GM12891 (cell line): ENCODE measurements at regions not wholly inside any gene's neighbourhood (a gene's known extent, or its start where the extent isn't known, plus 50 kb on each side); places are given as distances from the start of the nearest gene placed in this dataset.

Experiments used
- DNase-seq: peaks from one replicate; pipeline ENCODE4 v3.0.0; 2011; ENCODE audit warnings: low spot score; ENCODE audit not compliant: insufficient read length
- FAIRE-seq: peaks from 2 replicates; lab custom pipeline; 2011; peaks lifted over from hg19 to GRCh38; lab: Jason Lieb, UNC
- PAX5 ChIP-seq: IDR thresholded peaks from 2 replicates; pipeline ENCODE4 v1.6.1; 2011; ENCODE audit warnings: low read length, moderate library complexity, mild to moderate bottlenecking; ENCODE audit not compliant: insufficient read depth, severe bottlenecking
- POLR2A ChIP-seq: IDR thresholded peaks from 2 replicates; pipeline ENCODE4 v1.6.1; 2011; ENCODE audit warnings: low read depth, low read length, control low read depth
- POLR2AphosphoS5 ChIP-seq: IDR thresholded peaks from 2 replicates; pipeline ENCODE4 v1.6.1; 2011; ENCODE audit warnings: low read depth, low read length, control low read depth
- POU2F2 ChIP-seq: IDR thresholded peaks from 2 replicates; pipeline ENCODE4 v1.6.1; 2011; ENCODE audit warnings: low read depth, mild to moderate bottlenecking, control low read depth, low read length, moderate library complexity
- SPI1 ChIP-seq: IDR thresholded peaks from 2 replicates; pipeline ENCODE4 v1.6.1; 2011; ENCODE audit warnings: low read depth, low read length, control low read depth
- TAF1 ChIP-seq: IDR thresholded peaks from 2 replicates; pipeline ENCODE4 v1.6.1; 2011; ENCODE audit warnings: low read depth, low read length, control low read depth

GRCh38 chr13:29954082-29955028, 103.9 kb upstream of the UBL3 start:
- DNase-seq (no peak), FAIRE-seq (no peak)
- no peak for TF ChIP-seq PAX5
- TF ChIP-seq POLR2A = no peak
- no peak for TF ChIP-seq SPI1
- TF ChIP-seq TAF1 = no peak
- no peak for TF ChIP-seq POU2F2
- TF ChIP-seq POLR2AphosphoS5 = no peak

- DNase-seq (no peak), FAIRE-seq (no peak)
- no peak for TF ChIP-seq POLR2A
- TF ChIP-seq POU2F2 = no peak
- no peak for TF ChIP-seq SPI1
- no peak for TF ChIP-seq POLR2AphosphoS5
- TF ChIP-seq PAX5 = no peak
- TF ChIP-seq TAF1 = no peak
Observed at GRCh38 chr13:29953542-29953941, 103.1 kb upstream of the UBL3 start.

GRCh38 chr13:29952245-29952644, 101.8 kb upstream of the UBL3 start:
- FAIRE-seq = no peak
- DNase-seq = no peak
- TF ChIP-seq SPI1 (no peak), PAX5 (no peak), POLR2AphosphoS5 (no peak), POLR2A (no peak), POU2F2 (no peak), TAF1 (no peak)

- DNase-seq (no peak), FAIRE-seq (no peak)
- TF ChIP-seq POU2F2 = no peak
- no peak for TF ChIP-seq POLR2A
- TF ChIP-seq PAX5 = no peak
- TF ChIP-seq POLR2AphosphoS5 = no peak
Observed at GRCh38 chr13:29948791-29949190, 98.4 kb upstream of the UBL3 start.

- FAIRE-seq = no peak
- DNase-seq = no peak
- TF ChIP-seq POU2F2 (no peak), SPI1 (no peak), TAF1 (no peak), POLR2A (no peak), PAX5 (no peak), POLR2AphosphoS5 (no peak)
Observed at GRCh38 chr13:29948244-29948643, 97.8 kb upstream of the UBL3 start.

- TF ChIP-seq PAX5 (no peak), TAF1 (no peak), SPI1 (no peak), POLR2A (no peak), POU2F2 (no peak), POLR2AphosphoS5 (no peak)
- FAIRE-seq (no peak), DNase-seq (no peak)
Observed at GRCh38 chr13:29947839-29948238, 97.4 kb upstream of the UBL3 start.

- DNase-seq = no peak
- no peak for FAIRE-seq
- TF ChIP-seq POU2F2 (no peak), SPI1 (no peak), POLR2A (no peak), POLR2AphosphoS5 (no peak), PAX5 (no peak), TAF1 (no peak)
Observed at GRCh38 chr13:29946093-29946492, 95.7 kb upstream of the UBL3 start.

GRCh38 chr13:29943686-29944085, 93.3 kb upstream of the UBL3 start:
- FAIRE-seq = no peak

GRCh38 chr13:29943273-29943672, 92.9 kb upstream of the UBL3 start:
- DNase-seq = no peak
- FAIRE-seq = no peak
- TF ChIP-seq POU2F2 = no peak
- TF ChIP-seq TAF1 = no peak
- no peak for TF ChIP-seq SPI1

More at GRCh38 chr13:29943686-29944085, 93.3 kb upstream of the UBL3 start:
- TF ChIP-seq TAF1 = no peak
- no peak for TF ChIP-seq POLR2AphosphoS5
- TF ChIP-seq SPI1 = no peak
- no peak for TF ChIP-seq POU2F2
- no peak for TF ChIP-seq POLR2A
- no peak for TF ChIP-seq PAX5
- no peak for DNase-seq
